ENCODE measurements at regions not wholly inside any gene's neighbourhood (a gene's known extent, or its start where the extent isn't known, plus 50 kb on each side); places are given as distances from the start of the nearest gene placed in this dataset.

DNA sequence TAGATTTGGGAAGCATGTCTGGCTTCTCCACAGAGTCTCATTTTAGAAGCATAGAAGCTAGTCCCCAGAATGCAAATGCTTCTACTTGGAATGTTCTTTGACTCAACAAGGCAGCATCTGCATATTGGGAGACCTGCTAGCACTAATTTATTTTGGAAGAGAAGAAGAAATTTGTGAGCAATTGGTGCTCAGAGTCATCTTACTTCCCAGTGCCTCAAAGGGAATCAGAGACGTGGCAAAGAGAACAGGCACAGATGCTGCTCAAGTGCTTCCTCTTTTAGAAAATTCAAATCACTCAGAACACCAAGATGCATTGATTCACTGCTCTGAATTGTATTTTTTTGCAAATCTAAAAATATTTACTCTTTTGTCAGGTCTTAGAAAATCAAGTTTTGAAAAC, 255.7 kb downstream of the BRINP2 start (continued):
- TF ChIP-seq REPIN1 (CRISPR knock-in tag; IDR thresholded peaks at IDR 0.05; ENCODE audit: borderline replicate concordance, low read depth) (no peak), ZNF709 (CRISPR knock-in tag; IDR thresholded peaks at IDR 0.05) (no peak)
- TF ChIP-seq, protein P1, sequence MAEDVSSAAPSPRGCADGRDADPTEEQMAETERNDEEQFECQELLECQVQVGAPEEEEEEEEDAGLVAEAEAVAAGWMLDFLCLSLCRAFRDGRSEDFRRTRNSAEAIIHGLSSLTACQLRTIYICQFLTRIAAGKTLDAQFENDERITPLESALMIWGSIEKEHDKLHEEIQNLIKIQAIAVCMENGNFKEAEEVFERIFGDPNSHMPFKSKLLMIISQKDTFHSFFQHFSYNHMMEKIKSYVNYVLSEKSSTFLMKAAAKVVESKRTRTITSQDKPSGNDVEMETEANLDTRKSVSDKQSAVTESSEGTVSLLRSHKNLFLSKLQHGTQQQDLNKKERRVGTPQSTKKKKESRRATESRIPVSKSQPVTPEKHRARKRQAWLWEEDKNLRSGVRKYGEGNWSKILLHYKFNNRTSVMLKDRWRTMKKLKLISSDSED (CRISPR knock-in tag; IDR thresholded peaks at IDR 0.05): no peak
- TF ChIP-seq, protein P2, sequence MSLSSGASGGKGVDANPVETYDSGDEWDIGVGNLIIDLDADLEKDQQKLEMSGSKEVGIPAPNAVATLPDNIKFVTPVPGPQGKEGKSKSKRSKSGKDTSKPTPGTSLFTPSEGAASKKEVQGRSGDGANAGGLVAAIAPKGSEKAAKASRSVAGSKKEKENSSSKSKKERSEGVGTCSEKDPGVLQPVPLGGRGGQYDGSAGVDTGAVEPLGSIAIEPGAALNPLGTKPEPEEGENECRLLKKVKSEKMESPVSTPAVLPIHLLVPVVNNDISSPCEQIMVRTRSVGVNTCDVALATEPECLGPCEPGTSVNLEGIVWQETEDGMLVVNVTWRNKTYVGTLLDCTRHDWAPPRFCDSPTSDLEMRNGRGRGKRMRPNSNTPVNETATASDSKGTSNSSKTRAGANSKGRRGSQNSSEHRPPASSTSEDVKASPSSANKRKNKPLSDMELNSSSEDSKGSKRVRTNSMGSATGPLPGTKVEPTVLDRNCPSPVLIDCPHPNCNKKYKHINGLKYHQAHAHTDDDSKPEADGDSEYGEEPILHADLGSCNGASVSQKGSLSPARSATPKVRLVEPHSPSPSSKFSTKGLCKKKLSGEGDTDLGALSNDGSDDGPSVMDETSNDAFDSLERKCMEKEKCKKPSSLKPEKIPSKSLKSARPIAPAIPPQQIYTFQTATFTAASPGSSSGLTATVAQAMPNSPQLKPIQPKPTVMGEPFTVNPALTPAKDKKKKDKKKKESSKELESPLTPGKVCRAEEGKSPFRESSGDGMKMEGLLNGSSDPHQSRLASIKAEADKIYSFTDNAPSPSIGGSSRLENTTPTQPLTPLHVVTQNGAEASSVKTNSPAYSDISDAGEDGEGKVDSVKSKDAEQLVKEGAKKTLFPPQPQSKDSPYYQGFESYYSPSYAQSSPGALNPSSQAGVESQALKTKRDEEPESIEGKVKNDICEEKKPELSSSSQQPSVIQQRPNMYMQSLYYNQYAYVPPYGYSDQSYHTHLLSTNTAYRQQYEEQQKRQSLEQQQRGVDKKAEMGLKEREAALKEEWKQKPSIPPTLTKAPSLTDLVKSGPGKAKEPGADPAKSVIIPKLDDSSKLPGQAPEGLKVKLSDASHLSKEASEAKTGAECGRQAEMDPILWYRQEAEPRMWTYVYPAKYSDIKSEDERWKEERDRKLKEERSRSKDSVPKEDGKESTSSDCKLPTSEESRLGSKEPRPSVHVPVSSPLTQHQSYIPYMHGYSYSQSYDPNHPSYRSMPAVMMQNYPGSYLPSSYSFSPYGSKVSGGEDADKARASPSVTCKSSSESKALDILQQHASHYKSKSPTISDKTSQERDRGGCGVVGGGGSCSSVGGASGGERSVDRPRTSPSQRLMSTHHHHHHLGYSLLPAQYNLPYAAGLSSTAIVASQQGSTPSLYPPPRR (CRISPR knock-in tag; IDR thresholded peaks at IDR 0.05; ENCODE audit: borderline replicate concordance): no peak

DNA sequence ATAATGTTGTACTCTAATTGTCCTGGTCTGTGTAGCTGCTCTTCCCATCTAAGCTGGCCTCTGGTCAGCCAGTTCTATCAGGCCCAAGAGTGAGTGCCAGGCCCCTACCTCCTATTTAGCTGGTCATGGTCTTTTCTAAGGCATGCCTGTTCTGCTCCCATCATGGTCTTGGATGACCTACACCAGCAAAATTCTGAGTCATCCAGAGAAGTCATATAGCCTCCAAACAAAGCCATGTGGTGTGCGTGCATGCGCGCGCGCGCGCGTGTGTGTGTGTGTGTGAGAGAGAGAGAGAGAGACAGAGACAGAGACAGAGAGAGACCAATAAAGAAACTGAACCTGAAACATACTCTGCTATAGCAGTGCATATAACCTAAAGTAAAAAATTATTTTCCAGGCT, 254.4 kb downstream of the BRINP2 start:
- H3K79me2 ChIP-seq (ENCODE audit: insufficient read depth, low read length): no peaks in the 10 kb centered on the region
- FAIRE-seq: no peak
- POLR2A ChIA-PET: no interaction called here

More for the DNA sequence above, 254.4 kb downstream of the BRINP2 start:
- no TSS peak for BruUV-seq (replicated peaks)
- WGBS (ENCODE audit: low lambda C conversion rate): 96% methylated on average over 8 of the region's 8 CpGs
- no peak overlapping the region for H3K9ac ChIP-seq (ENCODE audit: insufficient read depth, low read depth, low read length)
- no peak overlapping the region for H2AFZ ChIP-seq (ENCODE audit: low read length)
- no peak for ATAC-seq
- no peaks in the 10 kb centered on the region for H3K36me3 ChIP-seq (replicated peaks in 1 of 2; ENCODE audit: control insufficient read depth in 1 of 2, insufficient read depth in 2 of 2, low read length in 2 of 2)
- H3K27me3 ChIP-seq (ENCODE audit: control insufficient read depth in 1 of 2, insufficient read depth in 2 of 2, low read length in 2 of 2): no peaks in the 10 kb centered on the region
- H3K27ac ChIP-seq (ENCODE audit: extremely low read length, insufficient read depth, low read length): no peak overlapping the region
- CTCF ChIA-PET (ENCODE audit: low intra/inter-chr PET ratio, low total read pairs): no interaction called here
- no peaks in the 10 kb centered on the region for H4K20me1 ChIP-seq (ENCODE audit: insufficient read depth, low read length)
- no peak overlapping the region for H3K4me3 ChIP-seq (replicated peaks in 1 of 3; ENCODE audit: insufficient read depth in 1 of 3, low read depth in 2 of 3, low read length in 3 of 3)
- no peak overlapping the region for H3K4me2 ChIP-seq (ENCODE audit: low read depth, low read length)
- in situ Hi-C loops (cut with HindIII; ENCODE audit: extremely low pct_ligation_motif_present, low pct_unique_long_range_greater_than_20kb): no loop called here
- H3K9me3 ChIP-seq (ENCODE audit: low read length): no peaks in the 10 kb centered on the region
- intact Hi-C loops (cut with micrococcal nuclease; ENCODE audit: unreplicated experiment): loop anchor here (5.0 kb wide), 1 partner anchor 522 kb away; no protein-coding TSS in a partner anchor
- TF ChIP-seq ZNF563 (CRISPR knock-in tag; IDR thresholded peaks at IDR 0.05) (no peak), ZNF777 (CRISPR knock-in tag; IDR thresholded peaks at IDR 0.05) (no peak), TAF1 (CRISPR knock-in tag; IDR thresholded peaks at IDR 0.05) (no peak), ZNF232 (CRISPR knock-in tag; IDR thresholded peaks at IDR 0.05; ENCODE audit: borderline replicate concordance) (no peak), ZNF3 (CRISPR knock-in tag; IDR thresholded peaks at IDR 0.05) (no peak), ZNF816 (CRISPR knock-in tag; IDR thresholded peaks at IDR 0.05; ENCODE audit: borderline replicate concordance) (no peak)
- TF ChIP-seq, protein P3, sequence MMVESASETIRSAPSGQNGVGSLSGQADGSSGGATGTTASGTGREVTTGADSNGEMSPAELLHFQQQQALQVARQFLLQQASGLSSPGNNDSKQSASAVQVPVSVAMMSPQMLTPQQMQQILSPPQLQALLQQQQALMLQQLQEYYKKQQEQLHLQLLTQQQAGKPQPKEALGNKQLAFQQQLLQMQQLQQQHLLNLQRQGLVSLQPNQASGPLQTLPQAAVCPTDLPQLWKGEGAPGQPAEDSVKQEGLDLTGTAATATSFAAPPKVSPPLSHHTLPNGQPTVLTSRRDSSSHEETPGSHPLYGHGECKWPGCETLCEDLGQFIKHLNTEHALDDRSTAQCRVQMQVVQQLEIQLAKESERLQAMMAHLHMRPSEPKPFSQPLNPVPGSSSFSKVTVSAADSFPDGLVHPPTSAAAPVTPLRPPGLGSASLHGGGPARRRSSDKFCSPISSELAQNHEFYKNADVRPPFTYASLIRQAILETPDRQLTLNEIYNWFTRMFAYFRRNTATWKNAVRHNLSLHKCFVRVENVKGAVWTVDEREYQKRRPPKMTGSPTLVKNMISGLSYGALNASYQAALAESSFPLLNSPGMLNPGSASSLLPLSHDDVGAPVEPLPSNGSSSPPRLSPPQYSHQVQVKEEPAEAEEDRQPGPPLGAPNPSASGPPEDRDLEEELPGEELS (CRISPR knock-in tag; IDR thresholded peaks at IDR 0.05): no peak
- TF ChIP-seq, protein P4, sequence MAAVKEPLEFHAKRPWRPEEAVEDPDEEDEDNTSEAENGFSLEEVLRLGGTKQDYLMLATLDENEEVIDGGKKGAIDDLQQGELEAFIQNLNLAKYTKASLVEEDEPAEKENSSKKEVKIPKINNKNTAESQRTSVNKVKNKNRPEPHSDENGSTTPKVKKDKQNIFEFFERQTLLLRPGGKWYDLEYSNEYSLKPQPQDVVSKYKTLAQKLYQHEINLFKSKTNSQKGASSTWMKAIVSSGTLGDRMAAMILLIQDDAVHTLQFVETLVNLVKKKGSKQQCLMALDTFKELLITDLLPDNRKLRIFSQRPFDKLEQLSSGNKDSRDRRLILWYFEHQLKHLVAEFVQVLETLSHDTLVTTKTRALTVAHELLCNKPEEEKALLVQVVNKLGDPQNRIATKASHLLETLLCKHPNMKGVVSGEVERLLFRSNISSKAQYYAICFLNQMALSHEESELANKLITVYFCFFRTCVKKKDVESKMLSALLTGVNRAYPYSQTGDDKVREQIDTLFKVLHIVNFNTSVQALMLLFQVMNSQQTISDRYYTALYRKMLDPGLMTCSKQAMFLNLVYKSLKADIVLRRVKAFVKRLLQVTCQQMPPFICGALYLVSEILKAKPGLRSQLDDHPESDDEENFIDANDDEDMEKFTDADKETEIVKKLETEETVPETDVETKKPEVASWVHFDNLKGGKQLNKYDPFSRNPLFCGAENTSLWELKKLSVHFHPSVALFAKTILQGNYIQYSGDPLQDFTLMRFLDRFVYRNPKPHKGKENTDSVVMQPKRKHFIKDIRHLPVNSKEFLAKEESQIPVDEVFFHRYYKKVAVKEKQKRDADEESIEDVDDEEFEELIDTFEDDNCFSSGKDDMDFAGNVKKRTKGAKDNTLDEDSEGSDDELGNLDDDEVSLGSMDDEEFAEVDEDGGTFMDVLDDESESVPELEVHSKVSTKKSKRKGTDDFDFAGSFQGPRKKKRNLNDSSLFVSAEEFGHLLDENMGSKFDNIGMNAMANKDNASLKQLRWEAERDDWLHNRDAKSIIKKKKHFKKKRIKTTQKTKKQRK (IDR thresholded peaks at IDR 0.05; ENCODE audit: low read length): no peak
- DNase-seq (ENCODE audit: low spot score): no peak
- no peaks in the 10 kb centered on the region for H3K4me1 ChIP-seq (ENCODE audit: insufficient read depth, low read length)

Measured in HepG2 (cell line).